ENCODE measurements at regions not wholly inside any gene's neighbourhood (a gene's known extent, or its start where the extent isn't known, plus 50 kb on each side); places are given as distances from the start of the nearest gene placed in this dataset.

DNA sequence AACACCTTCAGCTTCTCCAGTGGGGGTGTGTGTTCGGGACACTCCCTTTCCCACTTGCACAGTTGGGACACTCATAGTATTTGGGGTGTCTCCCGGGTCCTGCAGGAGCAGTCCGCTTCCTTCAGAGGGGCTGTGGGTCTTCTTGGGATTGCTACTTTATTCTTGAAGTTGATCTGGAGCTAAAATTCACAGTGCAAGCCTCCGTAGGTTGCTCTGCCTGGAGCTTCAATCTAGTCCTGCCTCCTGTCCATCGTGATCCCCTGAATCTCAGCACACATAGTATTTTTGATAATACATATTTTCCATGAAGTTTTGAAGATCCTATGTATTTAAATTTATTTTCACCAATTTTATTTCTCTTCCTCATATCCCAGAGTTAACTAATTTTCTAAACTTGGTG lies 902.1 kb downstream of the LTN1 start:
- TF ChIP-seq, protein P1, sequence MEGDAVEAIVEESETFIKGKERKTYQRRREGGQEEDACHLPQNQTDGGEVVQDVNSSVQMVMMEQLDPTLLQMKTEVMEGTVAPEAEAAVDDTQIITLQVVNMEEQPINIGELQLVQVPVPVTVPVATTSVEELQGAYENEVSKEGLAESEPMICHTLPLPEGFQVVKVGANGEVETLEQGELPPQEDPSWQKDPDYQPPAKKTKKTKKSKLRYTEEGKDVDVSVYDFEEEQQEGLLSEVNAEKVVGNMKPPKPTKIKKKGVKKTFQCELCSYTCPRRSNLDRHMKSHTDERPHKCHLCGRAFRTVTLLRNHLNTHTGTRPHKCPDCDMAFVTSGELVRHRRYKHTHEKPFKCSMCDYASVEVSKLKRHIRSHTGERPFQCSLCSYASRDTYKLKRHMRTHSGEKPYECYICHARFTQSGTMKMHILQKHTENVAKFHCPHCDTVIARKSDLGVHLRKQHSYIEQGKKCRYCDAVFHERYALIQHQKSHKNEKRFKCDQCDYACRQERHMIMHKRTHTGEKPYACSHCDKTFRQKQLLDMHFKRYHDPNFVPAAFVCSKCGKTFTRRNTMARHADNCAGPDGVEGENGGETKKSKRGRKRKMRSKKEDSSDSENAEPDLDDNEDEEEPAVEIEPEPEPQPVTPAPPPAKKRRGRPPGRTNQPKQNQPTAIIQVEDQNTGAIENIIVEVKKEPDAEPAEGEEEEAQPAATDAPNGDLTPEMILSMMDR (conservative IDR thresholded peaks at IDR 0.05; ENCODE audit: low read depth, low read length), result no peak
- no peak overlapping the region for H3K4me3 ChIP-seq (ENCODE audit: low read depth, low read length)
- no peak for DNase-seq (ENCODE audit: low read depth)

DNA sequence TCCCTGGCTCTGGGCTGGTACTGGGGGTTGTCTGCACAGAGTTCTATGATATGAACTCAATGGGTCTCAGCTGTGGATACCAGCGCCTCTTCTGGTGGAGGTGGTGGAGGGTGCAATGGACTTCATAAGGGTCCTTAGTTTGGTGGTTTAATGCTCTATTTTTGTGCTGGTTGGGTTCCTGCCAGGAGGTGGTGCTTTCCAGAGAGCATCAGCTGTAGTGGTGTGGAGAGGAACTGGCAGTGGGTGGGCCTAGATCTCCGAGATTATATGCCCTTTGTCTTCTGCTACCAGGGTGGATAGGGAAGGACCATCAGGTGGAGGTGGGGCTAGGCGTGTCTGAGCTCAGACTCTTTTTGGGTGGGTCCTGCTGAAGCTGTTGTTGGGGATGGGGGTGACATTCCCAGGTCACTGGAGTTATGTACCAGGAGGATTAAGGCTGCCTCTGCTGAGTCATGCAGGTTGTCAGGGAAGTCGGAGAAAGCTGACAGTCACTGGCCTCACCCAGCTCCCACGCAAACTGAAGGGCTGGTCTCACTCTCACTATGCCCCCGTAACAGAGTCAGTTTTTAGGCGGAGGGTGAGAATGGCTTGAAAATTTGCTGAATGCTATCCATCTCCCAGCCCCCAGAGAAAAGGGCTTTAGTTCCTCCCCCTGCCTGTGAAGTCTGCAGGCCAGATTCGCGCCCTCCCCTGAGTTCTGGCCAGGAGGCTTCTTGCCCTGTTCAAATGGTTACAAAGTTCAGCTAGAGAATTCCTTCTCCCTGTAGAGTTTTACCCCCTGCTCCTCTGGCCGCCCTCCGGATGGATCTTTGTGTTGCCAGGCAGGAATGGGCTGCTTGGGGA lies 902.9 kb downstream of the LTN1 start:
- no peak overlapping the region for H3K4me3 ChIP-seq (ENCODE audit: low read depth, low read length)
- TF ChIP-seq, protein P1 (conservative IDR thresholded peaks at IDR 0.05; ENCODE audit: low read depth, low read length), result no peak
- DNase-seq (ENCODE audit: low read depth), result no peak

DNA sequence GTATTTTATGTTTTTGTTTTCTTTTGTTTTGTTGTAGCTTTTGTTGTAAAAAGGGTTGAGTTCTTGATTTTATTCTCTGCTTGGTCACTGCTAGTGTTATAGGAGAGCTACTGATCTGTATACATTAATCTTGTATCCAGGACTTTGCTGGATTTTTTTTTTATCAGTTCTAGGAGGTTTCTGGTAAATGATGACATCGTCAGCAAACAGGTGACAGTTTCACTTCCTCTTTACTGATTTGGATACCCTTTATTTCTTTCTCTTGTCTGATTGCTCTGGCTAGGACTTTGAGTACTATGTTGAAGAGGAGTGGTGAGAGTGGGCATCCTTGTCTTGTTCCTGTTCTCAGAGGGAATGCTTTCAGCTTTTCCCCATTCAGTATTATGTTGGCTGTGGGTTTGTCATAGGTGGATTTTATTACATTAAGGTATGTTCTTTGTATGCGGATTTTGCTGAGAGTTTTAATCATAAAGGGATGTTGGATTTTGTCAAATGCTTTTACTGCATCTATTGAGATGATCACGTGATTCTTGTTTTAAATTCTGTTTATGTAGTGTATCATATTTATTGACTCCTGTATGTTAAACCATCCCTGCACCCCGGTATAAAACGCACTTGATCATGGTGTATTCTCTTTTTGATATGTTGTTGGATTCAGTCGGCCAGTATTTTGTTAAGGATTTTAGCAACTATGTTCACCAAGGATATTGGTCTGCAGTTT lies 905.7 kb downstream of the LTN1 start:
- no peak for DNase-seq (ENCODE audit: low read depth)
- H3K4me3 ChIP-seq (ENCODE audit: low read depth, low read length), result no peak overlapping the region
- TF ChIP-seq, protein P1 (conservative IDR thresholded peaks at IDR 0.05; ENCODE audit: low read depth, low read length), result no peak

DNA sequence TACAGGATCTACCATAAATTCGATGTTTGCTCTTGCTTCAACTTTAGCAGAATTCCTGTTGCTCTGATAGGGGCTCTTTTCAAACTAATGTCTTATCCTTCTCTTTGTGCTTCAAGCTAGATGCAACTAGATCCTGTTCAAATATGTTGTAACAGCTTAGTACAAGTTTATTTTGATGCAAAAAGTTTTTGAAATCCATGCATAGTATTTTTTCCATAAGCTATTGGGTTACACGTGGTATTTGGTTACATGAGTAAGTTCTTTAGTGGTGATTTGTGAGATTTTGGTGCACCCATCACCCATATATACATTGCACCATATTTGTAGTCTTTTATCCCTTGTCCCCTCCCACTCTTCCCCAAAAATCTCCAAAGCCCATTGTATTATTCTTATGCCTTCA lies 907.7 kb downstream of the LTN1 start:
- TF ChIP-seq, protein P1 (conservative IDR thresholded peaks at IDR 0.05; ENCODE audit: low read depth, low read length), result no peak
- no peak for DNase-seq (ENCODE audit: low read depth)
- H3K4me3 ChIP-seq (ENCODE audit: low read depth, low read length), result no peak overlapping the region

DNA sequence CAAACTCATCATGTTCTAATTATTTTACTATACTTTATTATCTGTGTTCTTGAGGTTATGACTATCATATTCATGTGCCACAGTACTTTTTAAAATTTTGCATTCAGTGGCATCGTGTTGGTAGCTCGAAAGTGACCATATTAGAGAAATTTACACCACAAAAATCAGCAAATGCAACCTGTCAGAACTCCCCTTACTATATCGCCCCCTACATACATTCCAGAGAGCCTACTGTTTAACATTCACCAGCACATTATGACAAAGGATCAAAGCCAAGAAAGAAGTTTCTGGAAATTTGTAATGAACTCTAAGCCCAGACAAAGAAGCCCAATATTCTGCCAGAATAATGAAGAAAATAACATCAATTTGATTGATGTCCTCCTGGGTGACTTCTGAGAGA lies 909.3 kb downstream of the LTN1 start:
- TF ChIP-seq, protein P1 (conservative IDR thresholded peaks at IDR 0.05; ENCODE audit: low read depth, low read length), result no peak
- H3K4me3 ChIP-seq (ENCODE audit: low read depth, low read length), result no peak overlapping the region
- no peak for DNase-seq (ENCODE audit: low read depth)

DNA sequence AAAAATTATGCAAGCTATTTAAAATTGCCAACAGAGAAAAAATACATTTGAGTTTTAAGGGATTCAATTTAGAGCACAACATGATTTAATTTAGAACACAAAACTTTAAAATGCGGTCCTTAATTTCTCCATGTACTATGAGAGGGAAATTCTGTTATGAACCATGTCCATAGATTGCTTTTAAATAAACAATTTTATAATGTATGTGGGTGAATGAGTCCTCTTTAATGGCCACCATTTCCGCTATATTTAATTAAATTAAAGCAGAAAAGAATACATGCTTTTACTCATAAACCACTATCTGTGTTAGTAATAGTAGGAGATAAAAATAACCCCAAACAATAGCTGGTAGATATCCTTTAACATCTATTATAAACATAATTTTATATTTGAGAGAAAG lies 914.6 kb downstream of the LTN1 start:
- no peak overlapping the region for H3K4me3 ChIP-seq (ENCODE audit: low read depth, low read length)
- no peak for DNase-seq (ENCODE audit: low read depth)
- TF ChIP-seq, protein P1 (conservative IDR thresholded peaks at IDR 0.05; ENCODE audit: low read depth, low read length), result no peak

Measured in choroid plexus epithelial cell (primary cell).